Effector CD8-positive, alpha-beta T cell (primary cell): ENCODE measurements at regions not wholly inside any gene's neighbourhood (a gene's known extent, or its start where the extent isn't known, plus 50 kb on each side); places are given as distances from the start of the nearest gene placed in this dataset.

Experiments used
- DNase-seq: peaks from one replicate; lab custom pipeline; 2025; lab: John Stamatoyannopoulos, UW

DNA sequence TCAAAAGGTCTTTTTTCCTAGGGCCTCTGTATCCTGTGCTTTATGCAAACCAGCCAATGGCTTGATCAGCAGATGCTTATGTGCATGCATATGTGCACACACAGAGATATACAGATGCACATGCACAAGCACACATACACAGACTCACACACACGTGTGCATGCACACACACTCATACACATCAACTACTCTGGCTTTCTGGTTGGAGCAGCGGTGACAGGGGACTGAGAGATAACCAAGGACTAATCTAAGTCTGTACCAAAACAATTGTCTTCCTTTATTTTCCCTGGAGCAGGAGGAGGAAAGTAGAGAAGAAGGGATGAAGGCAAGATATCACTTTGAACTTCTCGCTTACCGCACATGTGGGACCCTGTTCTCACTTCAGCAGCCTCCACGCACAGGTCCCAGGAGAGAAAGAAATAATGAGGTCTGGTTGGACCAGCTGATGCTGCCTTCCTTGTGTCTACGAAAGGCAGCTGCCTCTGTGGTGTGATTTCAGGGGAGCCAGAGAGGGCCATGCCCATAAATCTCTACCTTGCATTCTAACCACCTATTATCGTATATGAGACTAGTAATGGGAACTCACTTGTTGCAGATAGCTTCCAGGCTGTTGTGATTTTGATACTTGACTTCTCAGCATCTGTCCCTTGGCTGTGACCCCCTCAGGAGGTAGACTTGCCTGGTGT lies 338.0 kb downstream of the EN1 start:
- DNase-seq = no peak

DNA sequence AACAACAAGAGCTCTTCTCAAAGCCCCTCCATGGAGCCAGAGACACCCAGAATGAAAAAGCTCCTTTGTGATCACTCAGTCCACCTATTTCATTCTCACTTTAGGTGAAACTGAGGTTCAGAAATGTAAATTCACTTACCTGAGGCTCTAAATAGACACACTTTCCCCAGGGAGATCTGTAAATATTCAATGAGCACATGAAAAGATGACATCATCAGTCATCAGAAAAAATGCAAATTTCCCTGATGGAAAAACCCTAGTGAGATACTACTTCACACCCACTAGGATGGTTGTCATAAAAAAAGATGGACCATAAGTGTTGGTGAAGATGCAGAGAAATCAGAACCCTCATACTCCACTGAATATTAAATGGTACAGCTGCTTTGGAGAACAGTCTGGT lies 339.2 kb downstream of the EN1 start:
- no peak for DNase-seq

DNA sequence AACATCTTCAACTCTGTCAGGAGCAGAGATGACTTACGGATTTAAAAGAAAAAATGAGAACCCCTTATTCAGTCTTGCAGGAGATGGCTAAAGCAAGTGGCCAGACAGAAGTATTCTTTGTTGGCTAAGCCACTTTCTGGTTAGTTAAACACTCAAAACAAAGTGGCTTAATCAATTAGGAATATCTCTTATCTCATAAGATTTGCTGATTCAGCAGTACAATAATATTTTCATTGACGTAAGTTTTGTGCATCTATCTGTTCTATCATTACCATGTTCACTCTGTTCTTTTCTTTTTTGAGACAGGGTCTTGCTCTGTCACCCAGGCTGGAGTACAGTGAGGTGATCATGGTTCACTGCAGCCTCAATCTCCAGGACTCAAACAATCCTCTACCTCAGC lies 342.0 kb downstream of the EN1 start:
- no peak for DNase-seq

DNA sequence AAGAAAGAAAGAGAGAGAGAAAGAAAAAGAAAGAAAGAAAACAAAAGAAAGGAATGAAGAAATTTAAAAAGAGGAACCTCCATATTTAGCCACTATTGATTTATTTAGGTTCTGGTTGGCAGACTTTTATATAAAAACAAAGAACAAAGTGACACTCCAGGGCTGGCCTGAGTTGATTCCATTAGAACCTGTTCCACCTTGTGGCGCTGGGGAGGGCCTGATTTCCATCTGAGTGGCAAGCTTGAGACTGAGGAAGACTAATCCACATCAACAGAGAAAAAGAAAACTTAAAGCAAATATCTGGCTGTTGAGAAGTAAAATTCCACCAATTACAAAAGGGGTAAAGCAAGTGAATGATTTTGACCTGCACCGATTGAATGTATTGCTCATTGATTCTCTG lies 345.3 kb downstream of the EN1 start:
- DNase-seq = no peak

DNA sequence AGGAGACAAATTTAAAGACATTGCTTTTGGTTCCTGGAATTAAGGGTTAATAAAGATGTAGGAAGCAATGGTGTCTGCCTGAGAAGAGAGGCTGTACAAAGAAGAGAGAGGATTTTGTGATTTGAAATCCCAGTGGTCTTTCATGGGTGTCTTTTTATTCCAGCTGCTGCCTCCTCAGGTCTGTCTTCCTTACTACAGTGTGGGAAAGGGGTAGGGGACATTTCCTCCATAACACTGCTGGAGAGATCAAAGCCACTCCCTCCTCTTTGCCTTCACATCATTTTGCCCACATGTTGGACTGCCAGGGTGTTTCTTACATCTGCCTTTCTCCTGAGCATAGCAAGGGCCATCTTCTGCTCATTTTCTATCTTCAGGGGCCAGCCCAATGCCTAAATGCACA lies 348.5 kb downstream of the EN1 start:
- DNase-seq = no peak

DNA sequence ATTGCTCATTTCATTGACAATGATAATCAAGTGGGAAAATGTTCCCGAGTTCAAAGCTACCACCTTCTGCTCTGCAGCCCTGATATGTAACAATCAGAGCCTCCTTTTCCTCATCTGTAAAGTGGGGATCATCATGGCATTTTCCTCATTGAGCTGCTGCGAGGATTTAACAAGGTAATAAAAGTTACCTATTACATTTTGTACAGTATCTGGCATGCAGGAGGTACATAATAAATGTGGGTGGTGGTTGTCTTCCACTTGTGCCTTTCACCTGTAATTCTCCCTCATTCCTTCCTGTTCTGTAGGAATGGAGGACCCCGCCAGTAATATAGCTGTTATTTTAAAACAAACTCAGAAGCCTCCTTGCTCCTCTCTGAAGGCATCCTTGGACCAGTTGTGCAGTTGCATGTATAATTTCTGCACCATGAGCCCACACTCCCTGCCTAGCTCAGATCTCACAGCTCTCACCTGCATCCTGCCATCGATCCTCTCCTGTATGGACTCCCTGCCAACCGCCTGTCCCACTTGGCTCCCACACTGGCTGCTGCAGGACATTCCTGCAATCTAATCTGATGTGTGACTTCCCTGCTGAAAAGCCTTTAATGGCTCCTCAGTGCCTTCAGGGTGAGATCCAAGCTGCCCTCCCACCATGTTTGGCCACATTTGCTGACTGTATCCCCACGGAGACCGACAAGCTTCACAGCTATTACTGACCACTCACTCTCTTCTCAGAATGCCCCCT lies 350.4 kb downstream of the EN1 start:
- DNase-seq = no peak

DNA sequence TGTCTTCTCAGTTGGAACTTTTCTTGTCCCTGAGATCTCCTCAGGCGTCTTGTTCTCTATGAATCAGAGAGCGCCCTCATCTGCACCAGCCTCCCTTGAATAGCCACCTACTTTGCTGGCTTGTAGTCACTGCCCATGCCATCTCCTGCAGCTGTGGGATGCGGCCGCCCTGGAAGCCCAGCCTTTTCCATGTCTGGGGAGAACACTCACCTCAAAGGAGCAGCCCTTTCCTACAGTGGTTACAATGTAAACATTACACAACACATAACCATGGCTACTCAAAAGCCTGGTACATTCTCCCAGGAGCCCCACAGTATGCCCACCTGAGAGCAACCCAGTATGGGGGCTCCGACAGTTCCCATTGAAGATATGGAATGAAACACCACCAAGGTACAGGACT lies 351.0 kb downstream of the EN1 start:
- DNase-seq = no peak

DNA sequence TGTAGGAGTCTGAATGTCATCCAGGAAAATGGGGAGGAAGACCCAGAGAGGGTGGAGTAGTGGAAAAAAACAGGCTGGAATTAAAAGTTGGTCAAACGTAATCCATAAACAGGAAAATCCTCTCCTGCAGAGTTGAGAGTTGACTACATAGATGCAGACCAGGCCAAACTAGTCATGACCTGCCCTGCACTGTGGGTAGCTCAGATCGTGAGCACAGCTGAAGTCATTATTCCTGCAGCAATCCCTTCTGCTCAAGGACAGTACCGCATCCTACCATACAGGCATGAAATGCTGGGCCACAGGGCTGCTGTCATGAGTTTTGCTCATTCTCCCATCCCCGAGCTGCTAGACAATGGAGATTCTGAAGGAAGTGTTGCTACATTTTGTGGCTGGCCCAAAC lies 352.2 kb downstream of the EN1 start:
- no peak for DNase-seq

DNA sequence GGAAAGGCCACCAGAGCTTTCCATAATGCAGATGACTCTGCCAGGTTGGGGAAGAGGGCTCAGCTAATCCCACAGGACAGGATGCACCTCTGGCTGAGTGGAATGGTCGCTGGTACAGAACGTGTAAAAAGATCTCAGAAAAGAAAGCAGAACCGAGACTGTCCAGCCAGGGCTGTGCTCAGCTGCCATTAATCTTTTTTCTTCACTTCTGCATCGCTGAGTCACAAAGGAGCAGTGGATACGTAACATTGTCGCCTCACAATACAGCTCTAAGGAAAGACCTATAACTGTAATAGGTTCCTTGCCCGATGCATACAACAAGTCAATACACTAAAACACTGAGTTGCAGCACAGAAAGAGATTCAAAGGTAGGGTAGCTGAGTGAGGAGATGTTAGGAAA lies 354.2 kb downstream of the EN1 start:
- DNase-seq = no peak

DNA sequence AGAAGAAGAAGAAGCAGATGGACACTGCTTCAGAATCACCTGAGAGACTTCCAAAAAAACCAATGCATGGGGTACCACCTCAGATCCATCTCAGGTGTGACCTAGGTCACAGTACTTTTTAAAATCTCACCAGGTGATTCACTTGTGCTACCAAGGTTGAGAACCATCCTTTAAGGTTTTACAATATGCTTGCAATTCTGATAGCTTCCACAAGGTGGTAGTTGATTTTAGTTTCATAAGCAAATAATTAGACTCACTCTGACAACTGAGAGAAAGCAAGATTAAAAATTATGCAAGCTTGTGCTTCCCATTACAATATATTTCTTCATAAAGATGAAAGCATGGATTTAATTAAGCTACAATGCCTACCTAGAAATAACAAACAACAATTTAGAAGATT lies 355.1 kb downstream of the EN1 start:
- no peak for DNase-seq

DNA sequence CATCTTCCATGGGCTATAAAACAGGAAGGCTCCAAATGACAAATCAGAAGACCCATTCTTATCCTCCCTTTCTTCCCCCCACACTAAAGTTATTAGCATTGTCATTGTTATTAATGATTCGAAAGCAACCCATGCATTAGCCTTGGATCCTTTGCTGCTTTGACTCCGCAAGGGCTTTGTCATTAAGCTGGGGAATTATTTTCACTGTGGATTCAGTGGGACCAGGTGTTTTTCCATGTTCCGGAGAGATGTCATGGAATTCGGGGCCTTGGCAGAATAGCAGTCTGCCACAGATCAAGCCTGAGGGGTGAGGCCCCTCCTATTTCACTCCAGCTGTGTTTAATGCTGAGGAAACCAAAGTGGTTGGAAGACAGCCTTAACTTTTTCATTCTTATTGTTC lies 357.1 kb downstream of the EN1 start:
- no peak for DNase-seq

DNA sequence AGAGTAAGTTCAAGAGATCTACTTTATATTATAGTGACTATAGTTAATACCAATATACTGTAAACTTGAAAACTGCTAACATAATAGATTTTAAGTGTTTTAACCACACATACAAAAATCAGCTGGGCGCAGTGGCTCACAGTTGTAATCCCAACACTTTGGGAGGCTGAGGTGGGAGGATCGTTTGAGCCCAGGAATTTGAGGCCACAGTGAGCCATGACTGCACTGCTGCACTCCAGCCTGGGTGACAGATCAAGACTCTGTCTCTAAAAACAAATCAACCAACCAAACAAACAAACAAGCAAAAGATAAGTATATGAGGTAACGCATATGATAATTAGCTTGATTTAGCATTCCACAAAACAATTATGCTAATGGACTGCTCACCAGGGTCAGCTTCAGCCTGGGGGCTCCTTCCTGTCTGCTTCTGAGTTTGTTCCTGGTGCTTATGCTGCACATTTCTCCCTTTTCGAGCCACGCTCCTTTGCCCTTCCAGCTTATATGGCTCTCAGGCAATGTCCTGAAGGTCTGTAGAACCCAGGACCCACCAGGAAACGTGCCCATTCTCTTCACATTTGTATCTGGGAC lies 357.6 kb downstream of the EN1 start:
- no peak for DNase-seq

DNA sequence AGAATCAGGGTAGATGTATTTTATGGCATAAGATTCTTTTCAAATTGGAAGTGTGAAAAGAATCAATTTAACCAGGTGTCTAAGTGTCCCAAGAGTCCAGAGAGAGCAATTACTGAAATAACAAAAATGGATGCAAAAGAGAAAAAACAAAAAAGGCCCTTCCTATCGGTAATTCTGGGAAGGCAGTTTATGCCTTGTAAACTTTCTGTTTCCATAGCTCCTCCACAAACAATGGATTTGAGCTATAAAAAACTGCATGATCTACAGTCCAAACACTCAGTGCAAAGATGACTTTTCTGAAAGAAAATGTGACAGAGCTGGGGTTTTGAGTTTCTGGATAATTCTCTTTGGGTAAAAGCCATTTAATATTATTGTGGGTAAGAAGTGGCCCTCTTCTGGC lies 366.1 kb downstream of the EN1 start:
- no peak for DNase-seq

DNA sequence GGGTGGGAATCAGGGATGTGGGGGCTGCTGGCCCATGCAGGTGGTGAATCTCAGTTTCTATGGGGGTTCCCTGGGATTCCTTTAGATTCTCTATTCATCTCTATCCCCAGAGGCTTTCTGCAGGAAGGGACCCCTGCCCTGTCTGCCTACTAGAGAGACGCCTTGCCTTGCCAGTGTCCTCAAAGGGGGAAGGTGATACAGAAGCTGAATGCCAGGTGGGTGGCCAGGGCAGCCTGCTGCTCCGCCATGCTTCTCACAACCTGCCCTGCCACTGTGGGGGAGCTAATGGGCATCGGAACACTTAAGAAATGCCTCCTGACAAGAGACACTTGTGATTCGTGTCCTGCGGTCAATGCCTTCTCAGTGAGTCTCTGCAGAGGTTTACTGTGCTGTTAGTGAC lies 368.4 kb downstream of the EN1 start:
- DNase-seq = no peak

DNA sequence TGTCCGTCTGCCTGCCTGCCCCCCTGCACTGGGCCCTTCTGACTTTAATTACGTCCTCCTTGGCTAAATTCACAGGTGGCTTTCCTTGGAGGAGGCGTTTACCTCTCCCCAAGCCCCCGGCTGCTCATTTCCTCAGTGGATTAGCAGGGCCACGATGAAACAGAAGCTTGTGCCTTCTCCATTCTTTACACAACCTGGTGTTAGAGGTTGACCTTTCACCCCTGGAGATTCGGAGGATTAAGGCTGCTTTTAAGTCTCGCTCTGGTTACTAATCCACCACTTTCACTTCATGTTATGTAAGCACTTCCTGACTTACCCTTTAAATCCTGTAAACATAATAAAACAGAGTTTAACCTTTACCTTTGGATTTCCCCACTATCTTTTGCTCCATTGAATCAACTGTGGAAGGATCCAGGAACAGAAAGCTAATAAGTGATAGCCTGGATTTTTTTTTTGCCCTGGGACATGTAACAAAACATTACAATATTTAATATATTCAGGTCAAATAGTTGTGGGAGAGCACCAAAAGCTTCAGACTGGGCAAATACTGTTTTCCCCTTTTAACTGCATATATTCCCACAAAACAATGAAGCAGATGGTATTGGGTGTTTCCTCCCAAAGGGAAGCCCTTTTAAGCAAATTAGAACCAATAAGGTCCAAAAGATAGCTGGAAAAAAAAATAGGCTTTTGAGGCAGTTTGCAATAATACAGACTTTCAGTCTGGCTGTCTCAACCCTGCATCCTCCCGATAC lies 370.2 kb downstream of the EN1 start:
- DNase-seq = no peak

DNA sequence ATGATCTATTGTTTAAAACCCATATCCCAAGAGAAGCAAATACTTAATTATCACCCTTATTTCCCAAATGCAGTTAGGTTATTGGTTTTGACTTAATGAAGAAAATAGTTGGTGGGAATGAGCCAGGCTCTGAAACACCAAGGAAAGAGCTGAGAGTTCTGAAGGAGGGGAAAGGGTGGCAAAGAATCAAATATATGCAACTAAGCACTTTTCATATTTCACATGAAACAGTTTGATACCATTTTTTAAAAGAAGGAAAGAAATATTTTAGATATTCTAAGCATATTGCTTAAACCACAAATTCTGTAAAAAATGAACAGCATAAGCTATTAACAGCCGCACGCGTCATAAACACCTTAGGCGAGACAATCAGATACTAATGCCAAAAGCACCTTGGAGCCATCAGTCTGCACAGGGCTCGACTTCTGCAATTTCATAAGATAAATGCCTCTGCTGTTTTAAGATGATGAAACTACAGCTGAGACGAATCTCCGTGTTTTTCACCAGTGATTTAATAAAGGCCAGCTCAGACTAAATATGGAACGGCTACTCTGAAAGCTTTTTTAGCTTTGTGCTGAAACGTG lies 371.7 kb downstream of the EN1 start:
- DNase-seq = no peak

DNA sequence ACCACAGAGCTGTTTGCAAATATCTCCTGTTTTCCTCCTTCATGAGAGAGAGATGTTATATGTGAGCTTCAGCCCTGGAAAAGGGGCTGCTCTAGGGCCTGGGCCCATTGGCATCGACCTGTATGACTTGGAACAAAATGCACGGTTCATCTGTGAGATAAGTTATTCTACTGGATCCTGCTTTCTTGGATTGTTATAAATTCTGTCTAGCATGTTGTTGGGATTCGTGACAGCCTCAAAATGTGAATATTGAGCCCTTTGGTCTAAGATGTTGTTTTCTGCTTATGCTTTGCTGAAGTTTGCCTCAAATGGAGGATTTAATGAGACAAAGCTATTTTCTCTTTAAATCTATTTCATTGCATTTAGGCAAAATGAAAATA lies 372.9 kb downstream of the EN1 start:
- no peak for DNase-seq

DNA sequence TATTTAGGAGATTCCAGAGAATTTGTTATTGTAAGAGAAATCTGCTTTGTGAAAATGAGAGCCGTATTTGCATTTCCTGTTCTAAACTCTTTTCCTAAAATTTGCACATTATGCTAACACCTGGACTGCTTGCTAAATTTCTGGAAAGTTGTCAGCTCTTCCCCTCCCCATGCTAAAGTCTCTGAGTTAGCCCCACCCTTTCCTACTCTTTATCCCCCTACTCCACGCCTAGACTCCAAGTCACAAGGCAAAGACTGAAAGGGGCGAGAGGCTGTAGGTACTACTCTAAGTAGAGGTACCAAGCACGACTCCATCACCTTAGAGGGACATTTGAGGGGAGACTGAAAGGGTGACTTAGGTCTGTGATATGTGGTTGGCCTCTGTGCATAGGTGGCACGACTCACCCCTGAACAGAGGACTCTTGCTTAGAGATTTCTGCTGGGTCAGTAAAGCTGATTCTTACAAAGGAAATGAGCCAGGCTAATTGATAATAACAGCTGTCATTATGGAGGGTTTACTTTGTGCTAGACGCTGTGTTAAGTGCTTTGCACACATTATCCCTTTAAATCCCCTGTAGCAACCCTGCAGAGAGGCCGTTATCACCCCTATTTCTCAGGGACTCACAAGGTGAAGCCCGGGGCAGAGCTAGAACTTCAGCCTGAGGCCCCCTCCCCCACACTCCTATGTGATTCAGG lies 373.5 kb downstream of the EN1 start:
- no peak for DNase-seq

DNA sequence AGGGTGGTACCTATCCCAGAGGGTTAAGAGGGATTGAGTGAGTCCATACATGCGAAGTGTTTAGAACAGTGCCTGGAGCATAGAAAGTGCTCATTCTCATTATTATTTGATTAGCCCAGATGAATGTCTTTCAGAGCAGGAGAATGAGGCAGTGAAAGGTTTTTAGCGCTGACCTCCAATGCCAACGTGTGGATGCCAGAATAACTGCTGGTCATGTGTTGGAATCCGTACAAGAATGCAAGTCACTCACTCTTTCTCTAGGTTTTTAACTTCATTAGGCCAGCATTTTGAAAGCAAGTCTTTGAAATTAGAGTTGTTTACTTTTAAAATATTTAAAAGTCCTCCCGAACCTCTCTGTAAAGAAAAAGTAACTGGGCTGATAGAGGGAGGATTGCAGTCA lies 374.2 kb downstream of the EN1 start:
- DNase-seq = no peak

DNA sequence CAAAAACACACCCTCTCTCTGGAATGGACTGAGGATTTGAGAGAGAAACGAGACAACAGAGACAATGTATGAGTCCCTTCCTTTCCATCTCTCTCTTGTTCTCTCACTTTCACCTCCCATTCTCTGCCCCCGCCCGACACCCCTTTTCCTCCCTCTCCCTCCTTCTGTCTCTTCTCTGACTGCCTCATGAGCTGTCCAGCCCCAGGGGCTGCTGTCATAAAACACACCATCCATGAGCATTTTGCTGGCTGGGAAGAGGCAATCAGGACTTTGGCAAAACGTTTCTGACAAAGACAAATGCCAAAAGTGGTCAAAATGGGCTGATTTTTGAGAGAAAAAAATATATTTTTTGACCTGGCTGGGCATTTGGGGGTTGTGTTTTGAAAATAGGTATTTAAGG lies 377.2 kb downstream of the EN1 start:
- DNase-seq = no peak

DNA sequence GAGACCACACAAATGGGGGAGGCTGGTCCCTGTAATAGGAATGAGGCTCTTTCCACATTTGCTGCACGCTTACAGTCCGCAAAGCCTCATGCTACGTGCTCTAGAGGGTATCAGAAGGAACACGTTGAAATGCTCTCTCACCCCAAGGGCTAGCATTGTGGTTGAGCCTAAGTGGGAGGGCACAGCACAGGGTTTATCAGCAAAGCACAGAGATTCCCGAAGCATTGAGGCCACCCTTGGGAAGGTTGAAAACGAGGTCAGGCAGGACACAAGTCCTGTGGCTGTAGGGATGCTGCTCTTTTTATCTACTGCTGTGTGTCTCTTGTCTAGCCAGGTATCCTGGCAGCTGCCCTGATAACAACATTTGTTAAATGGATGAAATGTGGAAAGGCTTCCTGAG lies 378.3 kb downstream of the EN1 start:
- no peak for DNase-seq
